Pons (tissue), 1 donor: ENCODE measurements at regions not wholly inside any gene's neighbourhood (a gene's known extent, or its start where the extent isn't known, plus 50 kb on each side); places are given as distances from the start of the nearest gene placed in this dataset.

ENCODE experiments used
- DNase-seq: peaks from one replicate; pipeline ENCODE4 v3.0.0-alpha.2; 2016; ENCODE audit warnings: low spot score

- DNase-seq, result no peak
These were observed 187.0 kb upstream of the FOXN3 start for GRCh38 chr14:89603938-89604480.

- no peak for DNase-seq
These were observed 184.2 kb upstream of the FOXN3 start for GRCh38 chr14:89600950-89601826.

DNA sequence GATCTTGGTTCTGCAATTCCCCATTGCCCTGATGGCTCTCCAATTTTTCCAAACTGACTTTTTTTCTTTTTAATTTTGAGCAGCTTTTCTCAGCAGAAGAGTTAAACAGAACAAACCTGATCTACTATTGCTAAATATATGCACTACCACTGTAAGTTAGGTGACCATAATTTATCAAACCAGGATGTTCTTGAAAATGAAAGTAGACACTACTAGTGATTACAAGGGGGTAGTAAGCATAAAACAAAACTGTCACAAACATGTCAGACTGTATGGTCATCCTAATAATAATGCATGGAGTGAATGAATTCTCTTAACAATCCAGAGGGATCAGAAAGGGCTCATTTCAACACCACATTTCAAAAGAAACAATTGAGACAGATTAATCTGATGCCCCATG is 183.0 kb upstream of the FOXN3 start:
- no peak for DNase-seq

DNA sequence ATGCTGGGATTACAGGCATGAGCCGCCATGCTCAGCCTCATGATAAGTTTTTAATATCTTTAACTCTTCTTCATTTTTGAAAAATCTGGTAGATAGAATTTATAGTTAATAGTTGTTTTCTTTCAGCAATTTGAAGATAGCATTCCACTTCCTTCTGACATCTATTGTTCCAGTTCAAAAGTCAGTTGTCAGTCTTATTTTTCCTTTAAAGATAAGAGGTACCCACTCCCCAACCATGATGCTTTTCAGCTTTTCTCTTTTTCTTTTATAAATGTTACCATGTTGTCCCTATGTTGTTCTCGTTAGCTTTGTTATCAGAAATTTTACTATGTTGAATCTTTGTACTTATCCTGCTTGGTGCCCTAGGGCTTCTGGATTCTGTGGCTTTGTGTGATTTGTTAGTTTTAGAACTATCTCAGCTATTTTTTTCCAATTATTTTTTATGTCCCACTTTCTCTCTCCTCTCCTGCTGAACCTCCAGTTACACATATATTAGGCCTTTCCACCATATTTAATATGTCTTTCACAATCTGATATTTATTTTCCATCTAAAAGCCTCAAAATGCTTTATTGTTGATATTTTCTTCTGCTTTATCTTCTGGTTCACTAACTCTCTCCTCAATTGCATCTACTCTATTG is 181.6 kb upstream of the FOXN3 start:
- DNase-seq, result no peak

DNA sequence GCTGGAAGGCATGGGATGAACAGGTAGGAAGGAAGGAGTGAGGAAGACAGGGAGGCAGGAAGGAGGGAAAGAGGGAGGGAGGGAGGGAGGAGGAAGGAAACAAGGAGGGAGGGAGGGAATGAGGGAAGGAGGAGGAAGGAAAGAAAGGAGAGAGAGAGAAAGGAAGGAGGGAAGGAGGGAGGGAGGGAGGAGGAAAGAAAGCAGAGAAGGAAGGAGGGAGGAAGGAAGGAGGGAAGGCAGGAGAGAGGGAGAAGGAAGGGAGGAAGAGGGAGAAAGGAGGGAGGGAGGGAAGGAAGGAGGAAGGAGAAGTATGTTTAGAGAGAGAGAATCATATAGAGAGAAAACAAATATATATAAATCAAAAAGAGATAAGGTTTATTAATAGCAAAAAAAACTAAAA is 175.9 kb upstream of the FOXN3 start:
- DNase-seq, result no peak

GRCh38 chr14:89589400-89590118 is 172.5 kb upstream of the FOXN3 start:
- DNase-seq, result peak; percentile 84

DNA sequence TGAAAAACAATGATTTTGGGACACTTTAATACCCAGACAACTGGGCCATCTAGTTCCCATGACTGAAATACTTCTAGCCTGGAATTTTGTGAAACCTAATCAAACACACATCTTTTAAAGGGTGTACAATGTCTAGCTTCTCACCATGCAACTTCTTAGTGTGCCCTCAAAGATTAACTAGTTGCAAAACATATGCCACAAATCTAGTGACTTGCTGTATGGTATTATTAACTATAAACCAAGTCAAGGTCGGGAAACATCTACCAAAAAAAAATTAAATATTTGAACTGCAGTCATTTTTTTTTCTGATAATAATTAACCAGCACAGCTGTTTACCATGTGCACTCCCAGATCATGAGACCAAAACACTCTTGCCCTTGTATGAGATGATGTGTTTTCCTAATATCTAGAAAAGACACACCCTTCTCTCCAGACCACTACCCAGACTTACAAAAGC is 171.8 kb upstream of the FOXN3 start:
- no peak for DNase-seq

- no peak for DNase-seq
These were observed 171.0 kb upstream of the FOXN3 start for GRCh38 chr14:89588016-89588415.

DNA sequence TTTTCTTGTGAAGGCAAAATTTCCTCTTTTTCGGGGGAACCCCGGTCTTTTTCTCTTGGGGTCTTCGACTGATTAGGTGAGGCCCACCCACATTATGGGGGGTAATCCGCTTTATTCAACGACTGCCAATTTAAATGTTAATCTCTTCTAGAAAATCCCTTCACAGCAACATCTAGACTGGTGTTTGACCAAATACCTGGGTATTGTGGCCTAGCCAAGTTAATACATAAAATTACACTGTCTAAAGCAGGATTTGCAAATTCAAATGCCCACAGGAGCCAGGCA is 170.0 kb upstream of the FOXN3 start:
- DNase-seq, result no peak

- peak; percentile 29 for DNase-seq
These were observed 169.5 kb upstream of the FOXN3 start for GRCh38 chr14:89586258-89587135.

- DNase-seq, result peak; percentile 58
These were observed 161.1 kb upstream of the FOXN3 start for GRCh38 chr14:89578156-89578555.

- no peak for DNase-seq
These were observed 159.9 kb upstream of the FOXN3 start for GRCh38 chr14:89576960-89577359.

DNA sequence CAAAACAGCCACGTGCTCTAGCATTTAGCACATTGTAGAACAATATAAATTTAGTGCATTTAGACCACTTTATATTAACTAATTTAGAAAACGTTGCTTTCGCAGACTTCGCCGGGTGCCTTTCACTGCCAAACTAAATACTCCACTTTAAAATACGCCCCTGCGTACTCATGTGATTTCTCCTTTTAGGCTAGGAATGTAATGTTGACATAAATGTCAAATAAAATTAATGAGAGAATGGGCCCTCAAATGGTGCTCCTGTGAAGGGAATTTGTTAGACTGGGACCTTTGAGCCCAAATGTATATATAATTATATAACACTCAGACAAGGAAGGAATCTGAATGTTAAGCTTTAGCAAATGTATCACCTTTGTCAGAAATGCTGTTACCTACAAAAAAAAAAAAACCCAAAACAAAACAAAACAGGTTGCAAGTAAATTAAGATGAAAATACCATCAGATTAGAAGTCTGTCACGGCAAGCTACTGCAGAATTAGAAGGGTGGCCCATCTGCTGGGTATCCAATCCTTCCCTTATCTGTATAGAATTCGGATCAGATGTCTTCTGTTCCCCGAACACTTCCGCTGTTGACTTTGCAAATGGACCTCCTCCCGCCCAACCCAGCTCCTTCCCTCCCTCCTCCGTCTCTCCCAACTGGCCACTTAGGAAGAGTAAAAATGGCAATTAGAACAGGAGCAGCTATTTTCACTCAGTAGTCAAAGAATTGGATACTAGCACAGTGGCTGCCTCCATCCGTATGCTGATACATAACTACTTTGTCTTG is 159.3 kb upstream of the FOXN3 start:
- DNase-seq, result no peak

GRCh38 chr14:89575386-89576061 is 158.5 kb upstream of the FOXN3 start:
- no peak for DNase-seq

DNA sequence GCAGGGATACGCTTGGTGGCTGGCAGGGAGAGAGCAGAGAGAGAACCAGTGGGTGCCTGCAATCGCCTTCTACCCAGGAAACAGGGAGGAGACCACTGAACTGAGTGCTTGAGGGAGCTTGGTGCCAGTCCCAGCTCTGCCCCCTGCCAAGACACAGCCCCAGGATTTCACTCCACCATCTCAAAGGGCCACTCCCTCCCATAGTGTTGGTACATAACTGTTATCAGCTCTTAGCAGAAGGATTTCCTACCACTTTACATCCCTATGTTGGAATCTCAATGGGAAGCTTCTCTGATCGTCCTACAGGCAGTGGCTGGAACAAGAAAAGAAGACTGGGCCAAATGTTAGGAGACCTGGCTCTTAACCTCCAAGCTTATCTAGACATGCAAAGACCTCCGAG is 157.4 kb upstream of the FOXN3 start:
- no peak for DNase-seq

DNA sequence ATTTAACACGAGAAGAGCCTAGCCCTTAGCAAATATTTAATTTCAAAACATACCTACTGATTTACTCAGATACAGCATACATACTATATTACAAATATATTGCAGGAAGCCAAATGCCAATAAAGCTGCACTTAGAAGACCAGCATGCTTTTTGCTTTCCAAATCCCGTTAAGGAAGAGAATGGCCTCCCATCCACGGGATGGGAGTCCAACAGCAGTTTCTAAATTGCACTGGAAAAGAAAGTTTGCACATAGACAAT is 156.3 kb upstream of the FOXN3 start:
- DNase-seq, result no peak

GRCh38 chr14:89572596-89573398 is 155.8 kb upstream of the FOXN3 start:
- no peak for DNase-seq

- no peak for DNase-seq
These were observed 154.5 kb upstream of the FOXN3 start for GRCh38 chr14:89571491-89571890.

DNA sequence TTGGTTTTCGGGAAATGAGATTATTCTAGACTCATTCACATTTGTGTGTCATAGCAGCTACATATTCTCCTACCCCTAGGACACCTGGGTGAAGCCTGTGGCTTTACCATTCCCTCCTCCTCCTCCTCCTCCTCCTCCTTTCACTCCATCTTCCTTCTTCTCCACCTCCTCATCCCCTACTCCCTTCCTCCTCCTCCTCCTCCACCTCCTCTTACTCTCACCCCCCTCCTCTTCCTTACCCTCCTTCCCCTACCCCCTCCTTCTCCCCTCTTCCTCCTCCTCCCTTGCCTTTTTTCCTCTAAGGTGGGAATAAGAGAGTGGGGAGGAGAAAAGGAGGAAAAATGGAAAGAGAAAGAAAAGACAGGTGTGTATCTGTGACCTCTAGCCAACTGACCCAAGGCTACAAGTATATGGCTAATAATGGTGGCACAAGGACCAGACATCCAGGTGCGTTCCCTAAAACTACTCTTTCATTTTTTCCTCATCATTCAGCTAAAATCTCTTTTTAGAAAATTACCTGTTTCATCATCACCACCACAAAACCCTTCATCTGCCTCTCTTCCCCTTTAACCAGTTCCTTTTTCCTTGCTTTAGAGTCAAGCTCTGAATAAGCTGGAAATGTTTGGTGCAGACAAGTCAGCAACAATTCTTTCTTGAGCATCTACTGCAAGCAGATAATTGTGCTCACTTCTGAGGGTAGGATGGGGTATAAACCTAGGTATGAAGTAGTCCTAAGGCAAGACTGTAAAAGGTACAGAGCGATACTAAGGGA is 149.8 kb upstream of the FOXN3 start:
- DNase-seq, result no peak
